HG02678 (cell line): ENCODE measurements at regions not wholly inside any gene's neighbourhood (a gene's known extent, or its start where the extent isn't known, plus 50 kb on each side); places are given as distances from the start of the nearest gene placed in this dataset.

ENCODE experiments used
- ATAC-seq: cut with Tn5 transposase; IDR thresholded peaks from one replicate; pipeline ENCODE4 v1.9.1; 2021; ENCODE audit warnings: mild to moderate bottlenecking, moderate library complexity; ENCODE audit not compliant: unreplicated experiment

GRCh38 chr18:76686737-76687231 lies 135.6 kb upstream of the ZNF236 start:
- no peak for ATAC-seq

- ATAC-seq = no peak
Measured at GRCh38 chr18:76685860-76686259, 136.5 kb upstream of the ZNF236 start.

- no peak for ATAC-seq
Measured at GRCh38 chr18:76685402-76685801, 137.0 kb upstream of the ZNF236 start.

GRCh38 chr18:76684265-76684664 lies 138.1 kb upstream of the ZNF236 start:
- ATAC-seq = no peak

- ATAC-seq = no peak
Measured at GRCh38 chr18:76679945-76680344, 142.4 kb upstream of the ZNF236 start.

- ATAC-seq = no peak
Measured at GRCh38 chr18:76679259-76679658, 143.1 kb upstream of the ZNF236 start.

- no peak for ATAC-seq
Measured at GRCh38 chr18:76678248-76678647, 144.1 kb upstream of the ZNF236 start.

- no peak for ATAC-seq
Measured at GRCh38 chr18:76674596-76674995, 147.8 kb upstream of the ZNF236 start.

GRCh38 chr18:76673281-76674185 lies 148.8 kb upstream of the ZNF236 start:
- no peak for ATAC-seq

GRCh38 chr18:76672627-76673026 lies 149.7 kb upstream of the ZNF236 start:
- no peak for ATAC-seq

- no peak for ATAC-seq
Measured at GRCh38 chr18:76670564-76671288, 151.6 kb upstream of the ZNF236 start.

GRCh38 chr18:76668546-76668945 lies 153.8 kb upstream of the ZNF236 start:
- no peak for ATAC-seq

GRCh38 chr18:76668119-76668518 lies 154.2 kb upstream of the ZNF236 start:
- ATAC-seq = no peak

GRCh38 chr18:76667603-76668002 lies 154.8 kb upstream of the ZNF236 start:
- ATAC-seq = no peak

- no peak for ATAC-seq
Measured at GRCh38 chr18:76662626-76663025, 159.7 kb upstream of the ZNF236 start.

- no peak for ATAC-seq
Measured at GRCh38 chr18:76660571-76661192, 161.7 kb upstream of the ZNF236 start.

- no peak for ATAC-seq
Measured at GRCh38 chr18:76658627-76659026, 163.6 kb upstream of the ZNF516 start.

GRCh38 chr18:76657911-76658470 lies 162.9 kb upstream of the ZNF516 start:
- no peak for ATAC-seq

- ATAC-seq = no peak
Measured at GRCh38 chr18:76656925-76657827, 162.1 kb upstream of the ZNF516 start.

GRCh38 chr18:76654577-76654976 lies 159.5 kb upstream of the ZNF516 start:
- ATAC-seq = no peak
